HG02943 (cell line): ENCODE measurements at regions not wholly inside any gene's neighbourhood (a gene's known extent, or its start where the extent isn't known, plus 50 kb on each side); places are given as distances from the start of the nearest gene placed in this dataset.
"Not testable (repeated sequence)": the region's sequence is repeated elsewhere in the genome, so short reads cannot be mapped to it uniquely, and the experiment has no call there.

Experiments used
- ATAC-seq: cut with Tn5 transposase; IDR thresholded peaks from one replicate; pipeline ENCODE4 v1.9.1; 2021; ENCODE audit warnings: mild to moderate bottlenecking, low read depth, moderate library complexity; ENCODE audit not compliant: unreplicated experiment

GRCh38 chr4:75289914-75290582 is 224.2 kb downstream of the RCHY1 start:
- ATAC-seq, result no peak

GRCh38 chr4:75287738-75288517 is 226.3 kb downstream of the RCHY1 start:
- no peak for ATAC-seq

- ATAC-seq, result no peak
Observed at GRCh38 chr4:75285837-75286236, 228.4 kb downstream of the RCHY1 start.

- ATAC-seq, result no peak
Observed at GRCh38 chr4:75284831-75285230, 229.4 kb downstream of the RCHY1 start.

GRCh38 chr4:75280461-75280860 is 233.7 kb downstream of the RCHY1 start:
- not testable (repeated sequence) for ATAC-seq

GRCh38 chr4:75259306-75259705 is 254.9 kb downstream of the RCHY1 start:
- ATAC-seq, result no peak

- ATAC-seq, result no peak
Observed at GRCh38 chr4:75255261-75255660, 258.9 kb downstream of the RCHY1 start.

GRCh38 chr4:75254745-75255144 is 259.5 kb downstream of the RCHY1 start:
- ATAC-seq, result no peak

GRCh38 chr4:75253094-75253493 is 261.1 kb downstream of the RCHY1 start:
- ATAC-seq, result not testable (repeated sequence)

GRCh38 chr4:75251547-75251946 is 262.7 kb downstream of the RCHY1 start:
- no peak for ATAC-seq

GRCh38 chr4:75249739-75250138 is 264.5 kb downstream of the RCHY1 start:
- ATAC-seq, result no peak

GRCh38 chr4:75248770-75249407 is 265.3 kb downstream of the RCHY1 start:
- no peak for ATAC-seq

GRCh38 chr4:75244325-75244724 is 269.9 kb downstream of the RCHY1 start:
- no peak for ATAC-seq

GRCh38 chr4:75243570-75243969 is 270.6 kb downstream of the RCHY1 start:
- no peak for ATAC-seq

- peak; percentile 93 for ATAC-seq
Observed at GRCh38 chr4:75235359-75235951, 278.7 kb downstream of the RCHY1 start.

- ATAC-seq, result no peak
Observed at GRCh38 chr4:75232546-75232945, 281.7 kb downstream of the RCHY1 start.

- peak; percentile 70 for ATAC-seq
Observed at GRCh38 chr4:75229806-75230570, 284.2 kb downstream of the RCHY1 start.

GRCh38 chr4:75213480-75213879 is 280.6 kb downstream of the PARM1 start:
- no peak for ATAC-seq

- ATAC-seq, result no peak
Observed at GRCh38 chr4:75211422-75211821, 278.5 kb downstream of the PARM1 start.

GRCh38 chr4:75207902-75208301 is 275.0 kb downstream of the PARM1 start:
- ATAC-seq, result no peak
